GM23248 (cell line): ENCODE measurements at regions not wholly inside any gene's neighbourhood (a gene's known extent, or its start where the extent isn't known, plus 50 kb on each side); places are given as distances from the start of the nearest gene placed in this dataset.

Experiments used
- EZH2 ChIP-seq: fragments of 200-600 bp; sonication (generic); IDR thresholded peaks from 2 replicates; pipeline ENCODE4 v1.6.1; 2018; ENCODE audit warnings: antibody characterized with exemption, mild to moderate bottlenecking; ENCODE audit not compliant: insufficient read depth, poor library complexity, severe bottlenecking
- EZH2phosphoT487 ChIP-seq: fragments of 200-600 bp; sonication (generic); IDR thresholded peaks from 2 replicates; pipeline ENCODE4 v1.6.1; 2018; ENCODE audit warnings: antibody characterized with exemption, moderate library complexity, mild to moderate bottlenecking, low read depth; ENCODE audit not compliant: insufficient read depth

GRCh38 chr10:45229823-45230222 lies 85.6 kb downstream of the OR13A1 start:
- no peak for TF ChIP-seq EZH2
- no peak for TF ChIP-seq EZH2phosphoT487
